HG03280 (cell line): ENCODE measurements at regions not wholly inside any gene's neighbourhood (a gene's known extent, or its start where the extent isn't known, plus 50 kb on each side); places are given as distances from the start of the nearest gene placed in this dataset.

Source experiments
- ATAC-seq: cut with Tn5 transposase; IDR thresholded peaks from one replicate; pipeline ENCODE4 v1.9.1; 2021; ENCODE audit warnings: mild to moderate bottlenecking, moderate library complexity; ENCODE audit not compliant: unreplicated experiment

- ATAC-seq = no peak
These were observed 51.8 kb upstream of the ANK3 start for GRCh38 chr10:60441515-60441914.

GRCh38 chr10:60439641-60440040 is 50.0 kb upstream of the ANK3 start:
- no peak for ATAC-seq
